ENCODE measurements at regions not wholly inside any gene's neighbourhood (a gene's known extent, or its start where the extent isn't known, plus 50 kb on each side); places are given as distances from the start of the nearest gene placed in this dataset.

DNA sequence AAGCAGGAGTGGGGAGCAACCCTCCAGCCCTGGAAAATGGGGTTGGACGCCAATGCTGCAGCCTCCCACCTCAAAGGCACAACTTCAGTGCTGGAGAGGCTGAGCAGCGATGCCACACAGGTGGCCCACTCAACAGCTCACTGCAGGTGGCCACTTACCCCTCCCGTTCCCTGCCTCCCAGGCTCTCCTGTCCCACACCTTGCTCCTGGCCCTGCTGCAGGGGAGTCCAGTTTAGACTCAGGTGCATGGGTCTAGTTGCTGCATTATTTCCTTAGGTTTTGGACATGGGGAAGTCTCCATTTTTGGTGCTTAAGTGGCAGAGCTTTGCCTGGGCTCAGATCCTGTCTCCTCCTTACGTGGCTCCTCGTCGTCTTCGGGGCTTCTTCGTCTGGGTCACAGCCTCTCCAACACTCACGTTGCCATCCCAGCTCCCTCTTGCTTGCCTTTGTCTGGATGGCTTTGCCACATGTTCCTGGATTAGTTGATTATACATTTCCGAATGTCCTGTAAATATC lies 898.3 kb downstream of the BRD1 start:
- Histone ChIP-seq H3K4me1 (no peaks in the 10 kb centered on the region), H3K4me3 (no peak overlapping the region), H3K36me3 (no peaks in the 10 kb centered on the region), H3K27me3 (peaks cover 0 to 20% (median 0%) of the 10 kb centered on the region in 9 donors), H3K27ac (no peak overlapping the region), H3K9me3 (peaks cover 0 to 10% (median 0%) of the 10 kb centered on the region in 12 donors)
- DNase-seq (no peak), ATAC-seq (no peak)
- intact Hi-C loops (cut with DNase I), result no loop called here
- no peak for TF ChIP-seq POLR2A (IDR thresholded peaks at IDR 0.05)
- TF ChIP-seq, protein P1, sequence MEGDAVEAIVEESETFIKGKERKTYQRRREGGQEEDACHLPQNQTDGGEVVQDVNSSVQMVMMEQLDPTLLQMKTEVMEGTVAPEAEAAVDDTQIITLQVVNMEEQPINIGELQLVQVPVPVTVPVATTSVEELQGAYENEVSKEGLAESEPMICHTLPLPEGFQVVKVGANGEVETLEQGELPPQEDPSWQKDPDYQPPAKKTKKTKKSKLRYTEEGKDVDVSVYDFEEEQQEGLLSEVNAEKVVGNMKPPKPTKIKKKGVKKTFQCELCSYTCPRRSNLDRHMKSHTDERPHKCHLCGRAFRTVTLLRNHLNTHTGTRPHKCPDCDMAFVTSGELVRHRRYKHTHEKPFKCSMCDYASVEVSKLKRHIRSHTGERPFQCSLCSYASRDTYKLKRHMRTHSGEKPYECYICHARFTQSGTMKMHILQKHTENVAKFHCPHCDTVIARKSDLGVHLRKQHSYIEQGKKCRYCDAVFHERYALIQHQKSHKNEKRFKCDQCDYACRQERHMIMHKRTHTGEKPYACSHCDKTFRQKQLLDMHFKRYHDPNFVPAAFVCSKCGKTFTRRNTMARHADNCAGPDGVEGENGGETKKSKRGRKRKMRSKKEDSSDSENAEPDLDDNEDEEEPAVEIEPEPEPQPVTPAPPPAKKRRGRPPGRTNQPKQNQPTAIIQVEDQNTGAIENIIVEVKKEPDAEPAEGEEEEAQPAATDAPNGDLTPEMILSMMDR (IDR thresholded peaks at IDR 0.05), result no peak
- 65 to 71% (median 68%) methylated on average over 8 to 10 of the region's 10 CpGs for WGBS, 4 donors

DNA sequence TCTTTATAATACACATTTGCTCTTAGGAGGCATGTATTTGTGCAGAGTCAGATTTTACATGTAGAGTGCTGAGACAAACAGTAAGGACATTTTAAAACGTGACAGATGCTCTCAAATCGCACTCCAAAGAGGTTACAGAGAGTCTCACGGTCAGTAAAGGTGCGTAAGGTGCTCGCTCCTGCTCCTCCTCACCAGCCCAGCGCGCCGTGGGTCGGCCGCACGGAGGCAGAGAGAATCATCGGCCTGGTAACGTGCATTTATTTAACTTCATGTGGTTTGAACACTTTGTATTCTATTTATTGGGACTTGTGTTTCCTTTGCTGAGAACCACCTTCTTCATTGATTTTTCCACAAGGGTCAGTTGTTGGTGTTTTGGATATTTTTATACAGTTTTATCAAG lies 900.1 kb downstream of the BRD1 start:
- Histone ChIP-seq H3K27ac (no peak overlapping the region), H3K9me3 (peaks cover 0 to 3% (median 0%) of the 10 kb centered on the region in 12 donors), H3K36me3 (no peaks in the 10 kb centered on the region), H3K27me3 (peaks cover 0 to 25% (median 0%) of the 10 kb centered on the region in 9 donors), H3K4me3 (no peak overlapping the region), H3K4me1 (no peaks in the 10 kb centered on the region)
- WGBS, 4 donors, result 82 to 85% (median 83%) methylated on average over 13 of the region's 13 CpGs
- intact Hi-C loops (cut with DNase I), result no loop called here
- ATAC-seq (no peak), DNase-seq (no peak)
- TF ChIP-seq POLR2A (IDR thresholded peaks at IDR 0.05), result no peak
- TF ChIP-seq, protein P1 (IDR thresholded peaks at IDR 0.05), result no peak

DNA sequence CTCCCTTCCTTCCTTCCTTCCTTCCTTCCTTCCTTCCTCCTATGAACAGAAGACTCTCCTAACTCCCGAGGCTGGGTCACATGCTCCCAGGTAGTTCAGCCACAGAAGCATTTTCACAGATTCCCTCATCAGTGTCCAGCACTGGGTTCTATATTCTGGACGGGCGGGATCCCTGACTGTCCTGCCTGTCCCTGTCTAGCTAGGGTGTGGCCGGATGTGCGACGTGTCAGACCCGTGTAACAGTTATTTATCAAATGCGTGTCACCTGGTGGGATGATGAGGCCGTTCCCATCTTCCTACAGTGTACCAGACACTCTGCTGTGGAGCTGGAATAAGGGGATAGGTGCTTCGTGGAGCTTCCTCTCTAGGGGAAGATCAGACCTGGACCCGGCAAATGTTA lies 901.0 kb downstream of the BRD1 start:
- no peak for DNase-seq

DNA sequence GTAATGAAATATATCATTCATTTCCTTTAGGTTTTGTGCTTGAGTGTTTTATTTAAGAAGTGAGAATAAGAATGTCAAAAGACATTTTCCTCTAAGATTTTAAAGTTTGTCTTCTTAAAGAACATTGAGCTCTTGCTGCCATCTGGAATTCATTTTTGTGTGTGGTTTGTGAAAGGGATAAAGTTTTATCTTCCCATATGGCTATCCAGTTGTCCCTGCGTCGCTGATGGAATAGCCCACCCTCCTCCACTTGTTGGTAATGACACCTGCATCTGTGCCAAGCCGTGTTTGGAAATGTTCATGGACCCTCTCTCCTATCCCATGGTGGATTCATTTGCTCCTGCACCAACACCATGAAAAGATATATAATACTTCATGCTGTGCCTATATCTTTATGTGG lies 901.5 kb downstream of the BRD1 start:
- no peaks in the 10 kb centered on the region for H3K36me3 ChIP-seq
- 69 to 82% (median 79%) methylated on average over 3 of the region's 3 CpGs for WGBS, 4 donors

More for the DNA sequence above, 901.0 kb downstream of the BRD1 start:
- intact Hi-C loops (cut with DNase I), result no loop called here
- no peak for ATAC-seq
- H3K36me3 ChIP-seq, result no peaks in the 10 kb centered on the region
- TF ChIP-seq, protein P1 (IDR thresholded peaks at IDR 0.05), result no peak
- TF ChIP-seq POLR2A (IDR thresholded peaks at IDR 0.05), result no peak
- no peaks in the 10 kb centered on the region for H3K9me3 ChIP-seq
- H3K4me1 ChIP-seq, result no peaks in the 10 kb centered on the region
- H3K27ac ChIP-seq, result no peak overlapping the region
- no peak overlapping the region for H3K4me3 ChIP-seq
- peaks cover 0 to 23% (median 0%) of the 10 kb centered on the region in 9 donors for H3K27me3 ChIP-seq
- 57 to 79% (median 71%) methylated on average over 11 of the region's 11 CpGs for WGBS, 4 donors

DNA sequence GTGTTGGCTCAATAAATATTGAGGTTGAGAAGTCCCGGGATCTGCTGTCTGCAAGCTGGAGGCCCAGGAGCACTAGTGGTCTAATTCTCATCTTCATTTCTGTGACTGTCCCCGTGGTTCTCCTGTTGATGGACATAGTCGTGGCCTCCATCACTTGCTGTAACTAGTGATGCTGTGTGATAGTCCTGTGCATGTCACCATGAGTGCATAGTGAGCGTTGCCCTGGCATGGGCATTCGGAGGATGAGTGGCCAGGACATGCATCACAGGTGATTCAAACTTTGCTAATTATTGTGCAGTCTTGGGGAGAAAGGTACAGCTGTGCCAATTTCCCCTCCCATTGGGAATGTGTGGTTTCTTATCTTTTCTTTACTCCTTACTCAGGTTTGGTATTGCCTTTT lies 902.2 kb downstream of the BRD1 start:
- ATAC-seq (no peak), DNase-seq (no peak)
- Histone ChIP-seq H3K27me3 (peaks cover 0 to 16% (median 0%) of the 10 kb centered on the region in 9 donors), H3K27ac (no peak overlapping the region), H3K4me1 (no peaks in the 10 kb centered on the region), H3K4me3 (no peak overlapping the region), H3K36me3 (no peaks in the 10 kb centered on the region), H3K9me3 (no peaks in the 10 kb centered on the region)
- TF ChIP-seq POLR2A (IDR thresholded peaks at IDR 0.05), result no peak
- TF ChIP-seq, protein P1 (IDR thresholded peaks at IDR 0.05), result no peak
- intact Hi-C loops (cut with DNase I), result no loop called here
- WGBS, 4 donors, result 75 to 92% (median 85%) methylated on average over 5 of the region's 5 CpGs

More for the DNA sequence above, 901.5 kb downstream of the BRD1 start:
- no peaks in the 10 kb centered on the region for H3K4me1 ChIP-seq
- TF ChIP-seq POLR2A (IDR thresholded peaks at IDR 0.05), result no peak
- peaks cover 0 to 18% (median 0%) of the 10 kb centered on the region in 9 donors for H3K27me3 ChIP-seq
- intact Hi-C loops (cut with DNase I), result no loop called here
- H3K4me3 ChIP-seq, result no peak overlapping the region
- ATAC-seq (no peak), DNase-seq (no peak)
- no peaks in the 10 kb centered on the region for H3K9me3 ChIP-seq
- H3K27ac ChIP-seq, result no peak overlapping the region

Measured in heart left ventricle (tissue), 16 donors.